HL-60 (cell line): ENCODE measurements at regions not wholly inside any gene's neighbourhood (a gene's known extent, or its start where the extent isn't known, plus 50 kb on each side); places are given as distances from the start of the nearest gene placed in this dataset.

Experiments
- DNase-seq, 2 experiments: peaks; one replicate each; pipeline ENCODE4 v3.0.0-alpha.2; 2010 to 2020; ENCODE audit warnings: low read depth in 1 of 2, low spot score in 1 of 2
- H3K27ac ChIP-seq: fragments of 250-450 bp; sonication (Bioruptor Pico); replicated peaks from 2 replicates; pipeline ENCODE4 v1.5.1; 2020; ENCODE audit warnings: mild to moderate bottlenecking, moderate library complexity
- H3K27me3 ChIP-seq: fragments of 250-450 bp; sonication (Bioruptor Pico); 2 replicates; pipeline ENCODE4 v1.5.1; 2021; ENCODE audit warnings: mild to moderate bottlenecking, moderate library complexity; ENCODE audit not compliant: insufficient read depth, poor library complexity, severe bottlenecking
- H3K4me3 ChIP-seq: replicated peaks from 2 replicates; pipeline ENCODE4 v1.5.1; 2011; ENCODE audit warnings: mild to moderate bottlenecking, control low read depth, low read length; ENCODE audit not compliant: insufficient read depth
- CTCF ChIP-seq: IDR thresholded peaks from one replicate; pipeline ENCODE4 v1.5.1; 2011; ENCODE audit warnings: low read length, control low read depth, inconsistent platforms; ENCODE audit not compliant: insufficient read depth
- GABPA ChIP-seq: IDR thresholded peaks from 2 replicates; pipeline ENCODE4 v1.6.1; 2012; ENCODE audit warnings: low read depth
- POLR2AphosphoS5 ChIP-seq: IDR thresholded peaks from 2 replicates; pipeline ENCODE4 v1.6.1; 2012; ENCODE audit warnings: low read depth
- REST ChIP-seq: IDR thresholded peaks from 2 replicates; pipeline ENCODE4 v1.6.1; 2012; ENCODE audit warnings: low read depth; ENCODE audit not compliant: insufficient replicate concordance
- SPI1 ChIP-seq: IDR thresholded peaks from 2 replicates; pipeline ENCODE4 v1.6.1; 2012; ENCODE audit warnings: low read depth, mild to moderate bottlenecking, borderline replicate concordance

- no peaks in the 10 kb centered on the region for H3K27me3 ChIP-seq
- DNase-seq = no peak
- no peak for TF ChIP-seq GABPA
- no peak for TF ChIP-seq SPI1
- no peak for TF ChIP-seq CTCF
- TF ChIP-seq REST = no peak
- no peak for TF ChIP-seq POLR2AphosphoS5
- H3K4me3 ChIP-seq = no peak overlapping the region
- H3K27ac ChIP-seq = no peak overlapping the region
Observed at GRCh38 chr12:102543494-102544485, 63.4 kb upstream of the IGF1 start.

- H3K27ac ChIP-seq = no peak overlapping the region
- no peak for TF ChIP-seq GABPA
- no peak for TF ChIP-seq POLR2AphosphoS5
- no peak for TF ChIP-seq REST
- no peak for TF ChIP-seq CTCF
- TF ChIP-seq SPI1 = no peak
- no peak for DNase-seq
- H3K27me3 ChIP-seq = no peaks in the 10 kb centered on the region
- no peak overlapping the region for H3K4me3 ChIP-seq
Observed at GRCh38 chr12:102542816-102543440, 62.6 kb upstream of the IGF1 start.

GRCh38 chr12:102540815-102541385 is 60.5 kb upstream of the IGF1 start:
- Histone ChIP-seq H3K27ac (no peak overlapping the region), H3K4me3 (no peak overlapping the region), H3K27me3 (no peaks in the 10 kb centered on the region)
- TF ChIP-seq REST (no peak), SPI1 (no peak), POLR2AphosphoS5 (no peak), GABPA (no peak), CTCF (no peak)
- no peak for DNase-seq
